Transverse colon (tissue), 4 donors: ENCODE measurements at regions not wholly inside any gene's neighbourhood (a gene's known extent, or its start where the extent isn't known, plus 50 kb on each side); places are given as distances from the start of the nearest gene placed in this dataset.

Experiments used
- DNase-seq: peaks from one replicate; pipeline ENCODE4 v3.0.0-alpha.2; 2019
- H3K27ac ChIP-seq, 4 donors: fragments of 200-600 bp; sonication (generic); 2 replicates each; pipeline ENCODE4 v1.5.1; 2016 to 2018; ENCODE audit warnings: inconsistent platforms in 4 of 4
- H3K27me3 ChIP-seq: fragments of 200-600 bp; sonication (generic); 2 replicates; pipeline ENCODE4 v1.5.1; 2017; ENCODE audit warnings: inconsistent platforms
- H3K36me3 ChIP-seq, 4 donors: fragments of 200-600 bp; sonication (generic); 2 replicates each; pipeline ENCODE4 v1.5.1; 2017 to 2019; ENCODE audit warnings: inconsistent platforms in 4 of 4
- H3K4me1 ChIP-seq, 4 donors: fragments of 200-600 bp; sonication (generic); 2 replicates each; pipeline ENCODE4 v1.5.1; 2017 to 2020; ENCODE audit warnings: inconsistent platforms in 4 of 4
- H3K4me3 ChIP-seq, 4 donors: fragments of 200-600 bp; sonication (generic); 1 replicate in 1 of 4; 2 replicates in 3 of 4; pipeline versions ENCODE4 v1.5.1 to v1.6.1; 2017 to 2019; ENCODE audit warnings: inconsistent platforms in 4 of 4
- H3K9me3 ChIP-seq, 2 donors: fragments of 200-600 bp; sonication (generic); 2 replicates each; pipeline ENCODE4 v1.5.1; 2017 to 2019; ENCODE audit warnings: inconsistent platforms in 2 of 2
- EP300 ChIP-seq: sonication (generic); formaldehyde crosslinking; IDR thresholded peaks from one replicate; pipeline ENCODE4 v1.6.1; 2017; ENCODE audit warnings: antibody characterized with exemption, low read depth
- POLR2A ChIP-seq: fragments of 450-650 bp; IDR thresholded peaks from one replicate; pipeline ENCODE4 v1.6.1; 2016; ENCODE audit warnings: antibody characterized with exemption, mild to moderate bottlenecking, moderate library complexity
- POLR2AphosphoS5 ChIP-seq, 3 donors: sonication (generic); formaldehyde crosslinking; IDR thresholded peaks; one replicate each; pipeline ENCODE4 v1.6.1; 2016; ENCODE audit warnings: antibody characterized with exemption in 3 of 3
- WGBS, 2 donors: methylation state at CpG; one replicate each; pipeline ENCODE4 v1.1.5; 2018; ENCODE audit warnings: low coverage in 1 of 2; 5-methylcytosine and 5-hydroxymethylcytosine counted together
- in situ Hi-C, 4 donors: fragments of 200-750 bp; cut with MboI; loops; one replicate each; pipeline versions ENCODE4 v1.15.0 to v1.15.1; 2017; ENCODE audit warnings: low sequenced_read_pairs in 3 of 4, low pct_ligation_motif_present in 1 of 4, low pct_unique_long_range_greater_than_20kb in 1 of 4
- intact Hi-C: fragments of 100-400 bp; cut with DNase I; formaldehyde crosslinking; loops from one replicate; pipeline ENCODE4 v1.15.1; 2023; ENCODE audit warnings: low total_unique reads
- TF ChIP-seq, protein P1 (sequence below), 5 experiments: fragments of 200-600 bp in 3 of 5; fragments of 450-650 bp in 2 of 5; sonication (generic) in 3 of 5; IDR thresholded peaks; 1 replicate in 2 of 5; 2 replicates in 3 of 5; pipeline ENCODE4 v1.5.1; 2016 to 2017; ENCODE audit warnings: antibody characterized with exemption in 5 of 5, inconsistent platforms in 3 of 5, mild to moderate bottlenecking in 2 of 5, moderate library complexity in 1 of 5

DNA sequence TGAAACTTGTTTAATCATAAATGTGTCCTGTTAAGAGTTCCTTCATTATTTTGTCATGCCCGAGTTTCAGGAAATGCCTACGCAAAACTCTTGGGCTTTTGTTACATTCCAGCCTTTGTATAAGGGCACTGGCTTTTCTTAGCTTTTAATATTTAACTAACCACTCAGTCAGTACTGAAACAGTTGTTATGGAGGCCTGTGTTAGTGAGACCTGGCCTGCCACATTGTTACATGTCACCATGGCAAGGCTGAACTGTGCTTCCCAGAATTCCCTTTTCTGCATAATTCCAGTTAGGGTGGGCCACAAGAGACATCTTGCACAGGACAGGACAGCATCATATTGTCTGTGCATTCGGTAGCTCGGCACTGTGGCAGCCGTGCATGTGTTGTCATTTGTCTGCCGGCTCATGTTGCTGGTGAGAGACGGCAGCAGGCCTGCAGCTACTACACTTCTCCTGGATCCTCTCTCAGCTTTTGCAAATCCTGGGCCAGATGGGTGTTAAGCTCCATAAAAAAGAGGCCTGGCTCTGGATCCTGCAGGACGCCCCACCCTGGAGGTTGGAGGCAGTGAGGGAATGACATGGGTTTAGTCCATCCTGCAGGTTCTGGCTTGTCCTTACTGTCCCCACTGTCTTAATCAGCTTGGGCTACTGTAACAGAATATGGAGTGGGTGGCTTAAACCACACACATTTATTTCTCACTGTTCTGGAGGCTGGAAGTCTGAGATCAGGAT is 128.8 kb upstream of the DTNBP1 start:
- in situ Hi-C loops (no loop called here), intact Hi-C loops (no loop called here)
- H3K36me3 ChIP-seq, result no peaks in the 10 kb centered on the region
- TF ChIP-seq, protein P1, sequence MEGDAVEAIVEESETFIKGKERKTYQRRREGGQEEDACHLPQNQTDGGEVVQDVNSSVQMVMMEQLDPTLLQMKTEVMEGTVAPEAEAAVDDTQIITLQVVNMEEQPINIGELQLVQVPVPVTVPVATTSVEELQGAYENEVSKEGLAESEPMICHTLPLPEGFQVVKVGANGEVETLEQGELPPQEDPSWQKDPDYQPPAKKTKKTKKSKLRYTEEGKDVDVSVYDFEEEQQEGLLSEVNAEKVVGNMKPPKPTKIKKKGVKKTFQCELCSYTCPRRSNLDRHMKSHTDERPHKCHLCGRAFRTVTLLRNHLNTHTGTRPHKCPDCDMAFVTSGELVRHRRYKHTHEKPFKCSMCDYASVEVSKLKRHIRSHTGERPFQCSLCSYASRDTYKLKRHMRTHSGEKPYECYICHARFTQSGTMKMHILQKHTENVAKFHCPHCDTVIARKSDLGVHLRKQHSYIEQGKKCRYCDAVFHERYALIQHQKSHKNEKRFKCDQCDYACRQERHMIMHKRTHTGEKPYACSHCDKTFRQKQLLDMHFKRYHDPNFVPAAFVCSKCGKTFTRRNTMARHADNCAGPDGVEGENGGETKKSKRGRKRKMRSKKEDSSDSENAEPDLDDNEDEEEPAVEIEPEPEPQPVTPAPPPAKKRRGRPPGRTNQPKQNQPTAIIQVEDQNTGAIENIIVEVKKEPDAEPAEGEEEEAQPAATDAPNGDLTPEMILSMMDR (IDR thresholded peaks at IDR 0.05), result no peak
- no peak for TF ChIP-seq POLR2AphosphoS5 (IDR thresholded peaks at IDR 0.05)
- TF ChIP-seq POLR2A, result no peak
- TF ChIP-seq EP300, result no peak
- H3K4me1 ChIP-seq, result peaks cover 0 to 10% (median 3%) of the 10 kb centered on the region in 4 donors
- no peak overlapping the region for H3K4me3 ChIP-seq
- H3K27me3 ChIP-seq, result no peaks in the 10 kb centered on the region
- H3K27ac ChIP-seq, result no peak overlapping the region
- H3K9me3 ChIP-seq, result no peaks in the 10 kb centered on the region
- 20 to 73% methylated on average over 1 to 8 of the region's 8 CpGs for WGBS, 2 donors
- no peak for DNase-seq

DNA sequence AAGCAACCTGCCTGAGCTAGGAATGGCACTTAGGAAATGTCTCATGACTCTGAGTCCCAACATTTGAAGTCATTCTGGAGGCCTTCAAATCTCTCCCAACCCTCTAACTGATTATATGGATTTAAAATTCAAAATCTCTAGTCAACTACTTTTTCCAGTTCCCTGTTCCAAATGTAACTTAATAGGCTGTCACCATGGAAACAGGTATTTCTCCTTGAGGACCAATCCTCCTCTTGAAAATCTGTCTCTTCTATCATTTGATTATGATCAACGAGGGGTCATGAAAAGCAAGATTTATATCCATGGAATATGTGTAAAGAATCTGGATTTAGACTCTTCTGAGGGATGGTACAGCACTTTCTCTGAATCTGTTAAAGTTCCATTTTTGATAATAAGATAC is 127.3 kb upstream of the DTNBP1 start:
- 75 to 100% methylated on average over 1 of the region's 1 CpG for WGBS, 2 donors
- Histone ChIP-seq H3K4me1 (peaks cover 0 to 10% (median 3%) of the 10 kb centered on the region in 4 donors), H3K27me3 (no peaks in the 10 kb centered on the region), H3K36me3 (no peaks in the 10 kb centered on the region), H3K27ac (no peak overlapping the region), H3K4me3 (no peak overlapping the region), H3K9me3 (no peaks in the 10 kb centered on the region)
- intact Hi-C loops (no loop called here), in situ Hi-C loops (no loop called here)
- TF ChIP-seq, protein P1 (IDR thresholded peaks at IDR 0.05), result no peak
- no peak for TF ChIP-seq POLR2AphosphoS5 (IDR thresholded peaks at IDR 0.05)
- DNase-seq, result no peak

DNA sequence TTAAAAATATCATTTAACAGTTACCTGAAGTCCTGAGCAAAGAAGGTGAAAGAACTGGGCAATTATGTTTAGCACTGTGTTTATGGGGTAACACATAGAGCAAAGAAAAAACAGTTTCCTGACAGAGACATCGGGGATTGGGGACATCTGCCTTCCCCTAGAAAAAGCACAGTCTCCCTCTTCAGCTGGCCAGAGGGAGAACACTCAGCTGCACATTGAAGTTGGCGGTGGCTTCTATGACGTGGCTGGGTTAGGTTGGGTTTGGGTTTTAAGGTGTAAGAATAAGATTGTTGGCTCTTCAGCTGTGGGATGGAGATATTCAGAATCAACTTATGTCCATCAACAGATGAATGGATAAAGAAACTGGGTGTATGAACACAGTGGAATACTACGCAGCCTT is 124.0 kb upstream of the DTNBP1 start:
- DNase-seq, result no peak
- in situ Hi-C loops (no loop called here), intact Hi-C loops (no loop called here)
- H3K27me3 ChIP-seq, result no peaks in the 10 kb centered on the region
- WGBS, 2 donors, result 85 to 100% methylated on average over 2 to 4 of the region's 4 CpGs
- H3K27ac ChIP-seq, result no peak overlapping the region
- H3K4me3 ChIP-seq, result no peak overlapping the region
- peaks cover 0 to 11% (median 2%) of the 10 kb centered on the region in 4 donors for H3K4me1 ChIP-seq
- H3K9me3 ChIP-seq, result no peaks in the 10 kb centered on the region
- H3K36me3 ChIP-seq, result no peaks in the 10 kb centered on the region
- TF ChIP-seq, protein P1 (IDR thresholded peaks at IDR 0.05), result no peak

DNA sequence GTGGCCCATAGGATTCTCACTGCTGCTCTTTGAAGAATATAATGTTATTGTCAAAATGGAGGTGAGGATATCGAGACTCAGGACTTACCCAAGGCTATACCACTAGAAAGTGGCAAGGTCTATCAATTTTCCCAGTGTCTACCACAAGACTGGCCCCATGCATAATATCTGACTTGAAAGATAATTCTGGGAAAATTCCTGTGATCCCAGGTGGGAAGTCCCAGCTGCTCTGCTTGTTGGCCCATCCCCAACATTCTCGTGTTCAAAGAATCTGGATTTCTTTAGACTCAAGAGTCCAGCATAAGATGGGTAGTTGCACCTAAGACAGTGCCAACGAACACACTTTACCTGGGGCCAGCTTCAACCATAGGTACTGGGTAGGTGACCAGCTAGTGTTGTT is 120.7 kb upstream of the DTNBP1 start:
- in situ Hi-C loops, result no loop called here

More for the DNA sequence above, 120.7 kb upstream of the DTNBP1 start:
- Histone ChIP-seq H3K4me3 (no peak overlapping the region), H3K4me1 (peaks cover 0 to 6% (median 0%) of the 10 kb centered on the region in 4 donors), H3K36me3 (no peaks in the 10 kb centered on the region), H3K9me3 (no peaks in the 10 kb centered on the region), H3K27ac (no peak overlapping the region), H3K27me3 (no peaks in the 10 kb centered on the region)
- intact Hi-C loops, result no loop called here
- DNase-seq, result no peak
- TF ChIP-seq POLR2AphosphoS5 (IDR thresholded peaks at IDR 0.05), result no peak
- TF ChIP-seq, protein P1 (IDR thresholded peaks at IDR 0.05), result no peak
- no peak for TF ChIP-seq EP300
- no peak for TF ChIP-seq POLR2A
- 80 to 82% methylated on average over 1 to 3 of the region's 3 CpGs for WGBS, 2 donors
